H1 (cell line): ENCODE measurements at regions not wholly inside any gene's neighbourhood (a gene's known extent, or its start where the extent isn't known, plus 50 kb on each side); places are given as distances from the start of the nearest gene placed in this dataset.

Experiments
- TBP ChIP-seq: IDR thresholded peaks from 2 replicates; pipeline ENCODE4 v1.6.1; 2011; ENCODE audit warnings: low read depth, low read length, improper control_type of control experiment
- TEAD4 ChIP-seq: IDR thresholded peaks from 2 replicates; pipeline ENCODE4 v1.6.1; 2012; ENCODE audit warnings: low read depth, low read length, inconsistent platforms, mixed read lengths
- TF ChIP-seq, protein P1 (sequence below), 3 experiments: IDR thresholded peaks; 1 replicate in 2 of 3; 2 replicates in 1 of 3; pipeline versions ENCODE4 v1.5.1 to v1.6.1; 2011; ENCODE audit warnings: low read length in 3 of 3, mild to moderate bottlenecking in 3 of 3, inconsistent platforms in 2 of 3, low read depth in 1 of 3, moderate library complexity in 1 of 3; ENCODE audit not compliant: insufficient read depth in 1 of 3; ENCODE audit errors: control extremely low read depth in 1 of 3
- TF ChIP-seq, protein P2 (sequence below): IDR thresholded peaks from 2 replicates; pipeline ENCODE4 v1.6.1; 2011; ENCODE audit warnings: low read depth, mild to moderate bottlenecking, low read length; ENCODE audit not compliant: insufficient read depth

DNA sequence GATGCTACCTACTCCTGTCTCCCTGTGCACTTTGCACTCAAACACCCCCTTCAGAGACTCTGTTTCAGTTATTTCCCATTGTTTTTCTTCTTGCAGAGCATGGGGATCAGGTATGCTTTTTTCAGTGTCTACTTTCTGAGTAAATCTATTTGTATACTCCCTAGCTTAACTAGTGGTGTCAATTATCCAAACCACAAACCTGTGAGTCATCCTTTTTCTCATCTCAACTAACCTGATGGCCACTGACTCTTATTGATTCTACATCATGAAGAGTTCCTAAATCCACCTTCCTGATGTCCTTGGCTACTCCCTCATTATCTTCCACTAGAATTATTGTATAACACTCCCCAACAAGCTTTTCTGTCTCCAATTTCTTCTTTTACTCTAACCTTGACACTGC, 68.0 kb downstream of the DIPK2A start:
- no peak for TF ChIP-seq TEAD4
- TF ChIP-seq, protein P1, sequence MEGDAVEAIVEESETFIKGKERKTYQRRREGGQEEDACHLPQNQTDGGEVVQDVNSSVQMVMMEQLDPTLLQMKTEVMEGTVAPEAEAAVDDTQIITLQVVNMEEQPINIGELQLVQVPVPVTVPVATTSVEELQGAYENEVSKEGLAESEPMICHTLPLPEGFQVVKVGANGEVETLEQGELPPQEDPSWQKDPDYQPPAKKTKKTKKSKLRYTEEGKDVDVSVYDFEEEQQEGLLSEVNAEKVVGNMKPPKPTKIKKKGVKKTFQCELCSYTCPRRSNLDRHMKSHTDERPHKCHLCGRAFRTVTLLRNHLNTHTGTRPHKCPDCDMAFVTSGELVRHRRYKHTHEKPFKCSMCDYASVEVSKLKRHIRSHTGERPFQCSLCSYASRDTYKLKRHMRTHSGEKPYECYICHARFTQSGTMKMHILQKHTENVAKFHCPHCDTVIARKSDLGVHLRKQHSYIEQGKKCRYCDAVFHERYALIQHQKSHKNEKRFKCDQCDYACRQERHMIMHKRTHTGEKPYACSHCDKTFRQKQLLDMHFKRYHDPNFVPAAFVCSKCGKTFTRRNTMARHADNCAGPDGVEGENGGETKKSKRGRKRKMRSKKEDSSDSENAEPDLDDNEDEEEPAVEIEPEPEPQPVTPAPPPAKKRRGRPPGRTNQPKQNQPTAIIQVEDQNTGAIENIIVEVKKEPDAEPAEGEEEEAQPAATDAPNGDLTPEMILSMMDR (IDR thresholded peaks at IDR 0.05; ENCODE audit: control extremely low read depth in 1 of 3, insufficient read depth in 1 of 3, low read depth in 1 of 3, low read length in 3 of 3): no peak
- TF ChIP-seq TBP: no peak
- TF ChIP-seq, protein P2, sequence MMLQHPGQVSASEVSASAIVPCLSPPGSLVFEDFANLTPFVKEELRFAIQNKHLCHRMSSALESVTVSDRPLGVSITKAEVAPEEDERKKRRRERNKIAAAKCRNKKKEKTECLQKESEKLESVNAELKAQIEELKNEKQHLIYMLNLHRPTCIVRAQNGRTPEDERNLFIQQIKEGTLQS: no peak
